NCI-H2227 treated with DMSO at 0.1 percent for 48 hours (cell line): ENCODE measurements at regions not wholly inside any gene's neighbourhood (a gene's known extent, or its start where the extent isn't known, plus 50 kb on each side); places are given as distances from the start of the nearest gene placed in this dataset.
"Not testable (repeated sequence)": the region's sequence is repeated elsewhere in the genome, so short reads cannot be mapped to it uniquely, and the experiment has no call there.

Experiments used
- DNase-seq: peaks from one replicate; lab custom pipeline; 2025; lab: John Stamatoyannopoulos, UW

DNA sequence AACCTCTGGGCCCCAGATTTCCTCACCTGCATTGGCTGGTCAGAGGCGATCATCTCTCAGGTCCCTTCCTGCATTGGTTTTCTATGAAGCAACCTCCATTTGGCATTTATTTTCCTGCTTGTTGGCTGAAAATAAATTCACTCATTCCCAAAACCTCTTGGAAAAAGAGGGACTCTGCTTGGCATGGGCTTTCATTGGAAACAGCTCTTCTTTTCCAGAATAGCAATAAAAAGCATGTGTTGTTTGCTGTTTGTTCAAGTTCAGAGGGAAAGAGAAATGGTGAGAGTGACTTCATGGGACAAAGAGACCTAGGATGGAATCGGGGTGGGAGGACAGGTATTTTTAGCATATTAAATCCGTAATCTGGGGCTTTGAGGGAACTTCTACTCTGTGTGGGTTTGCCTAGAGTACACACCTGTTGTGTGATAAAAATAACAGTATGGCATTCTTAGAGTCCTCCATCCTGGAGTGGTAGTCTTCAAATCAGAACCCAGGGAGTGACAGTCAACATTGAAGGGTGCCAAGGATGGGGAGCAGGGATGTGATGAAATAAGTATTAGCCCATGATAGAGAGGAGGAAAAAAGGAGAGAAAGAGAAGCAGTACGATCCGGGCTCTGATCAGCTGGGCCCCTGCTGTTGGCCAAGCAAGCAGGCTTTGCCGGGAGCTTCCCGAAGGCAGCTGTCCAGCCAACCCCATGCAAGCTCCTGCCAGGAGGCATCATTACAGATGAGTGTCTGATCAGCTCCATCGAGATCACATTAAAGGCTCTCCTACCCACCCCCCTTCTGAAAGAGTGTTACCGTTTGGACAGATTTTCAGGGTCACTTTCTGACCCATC, 131.9 kb upstream of the NFIA start:
- DNase-seq = no peak

DNA sequence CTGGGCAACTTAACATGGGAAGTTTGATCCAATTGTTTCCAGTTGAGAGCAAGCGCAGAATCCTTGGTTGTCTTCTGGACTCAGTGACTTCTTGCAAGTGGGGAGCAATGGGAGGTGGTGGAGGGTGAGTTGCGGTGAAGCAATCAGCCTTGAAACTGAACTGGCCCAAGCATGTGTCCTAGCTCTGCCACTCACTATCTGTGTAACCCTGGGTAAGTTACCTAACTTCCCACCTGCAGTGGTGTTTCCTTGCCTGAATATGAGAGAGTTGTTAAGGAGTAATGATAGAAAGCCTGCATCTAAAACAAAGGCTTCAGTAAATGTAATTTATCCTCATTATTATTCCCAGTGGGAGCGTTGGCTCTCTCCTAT, 132.5 kb upstream of the NFIA start:
- DNase-seq = no peak

DNA sequence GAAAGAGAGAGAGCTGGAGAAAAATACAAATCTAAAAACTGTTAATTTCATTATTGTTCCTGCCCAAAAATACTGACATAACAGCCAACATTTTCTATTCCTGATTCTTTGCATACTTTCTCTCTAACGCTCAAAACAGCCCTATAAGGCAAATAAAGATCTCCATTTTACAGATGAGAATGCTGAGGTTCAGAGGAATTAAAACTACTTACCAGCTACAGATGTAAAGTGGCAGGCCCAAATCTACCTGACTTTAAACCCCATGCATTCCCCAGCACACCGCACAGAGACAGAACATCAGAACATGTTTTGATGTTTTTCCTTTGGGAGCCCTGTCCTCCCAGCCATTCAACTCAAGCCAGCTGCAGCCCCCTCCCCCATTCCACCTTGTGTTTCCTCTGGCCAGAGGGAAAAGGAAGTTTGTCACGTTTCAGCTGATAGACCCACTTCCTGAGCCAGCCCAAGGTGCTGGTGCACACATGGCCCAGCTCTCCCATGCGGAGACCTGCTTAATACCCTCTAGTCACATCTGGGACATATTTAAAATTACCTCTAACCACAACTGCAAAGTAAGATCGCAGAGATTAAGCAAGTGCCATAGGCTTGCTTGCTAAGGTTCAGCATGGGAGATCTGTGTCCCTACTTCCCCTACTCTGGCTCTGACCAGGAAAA, 133.1 kb upstream of the NFIA start:
- DNase-seq = no peak

DNA sequence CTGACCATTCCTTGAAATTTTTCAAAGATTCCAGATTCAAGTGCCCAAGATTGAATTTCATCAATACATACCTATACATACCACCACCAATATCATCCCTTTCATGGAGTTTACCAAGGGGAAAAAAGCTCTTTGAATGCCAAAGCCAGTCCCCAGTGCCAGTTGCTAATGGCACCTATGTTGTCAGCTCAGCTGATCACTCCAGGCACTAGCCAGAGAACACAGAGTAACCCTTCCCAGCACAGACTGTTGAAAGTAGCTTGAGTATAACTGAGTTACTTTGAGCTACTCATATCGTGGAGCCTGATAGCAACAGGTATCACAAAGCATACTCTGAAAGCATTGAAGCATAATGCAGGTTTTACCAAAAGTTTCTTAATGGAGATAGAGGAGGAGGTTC, 133.9 kb upstream of the NFIA start:
- no peak for DNase-seq

DNA sequence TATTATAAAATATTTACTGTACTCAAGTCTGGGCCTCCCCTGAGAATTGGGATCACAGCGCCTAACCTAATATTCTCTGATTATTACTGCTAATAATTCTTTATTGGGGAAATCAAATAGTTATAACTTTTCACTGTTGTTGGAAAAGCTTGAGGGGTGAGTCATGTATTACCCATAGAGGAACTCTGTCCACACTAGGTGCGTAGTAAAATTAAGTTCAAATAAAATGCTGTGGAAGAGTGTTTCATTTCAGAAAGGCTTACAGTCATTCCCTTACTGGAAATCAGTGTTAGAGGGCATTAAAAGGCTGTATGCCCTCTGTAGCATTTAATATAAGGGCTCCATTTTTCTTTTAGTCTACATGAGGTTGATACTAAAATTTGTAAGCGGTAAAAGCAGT, 135.0 kb upstream of the NFIA start:
- no peak for DNase-seq

GRCh38 chr1:60942896-60943638, 139.3 kb upstream of the NFIA start:
- DNase-seq = no peak

DNA sequence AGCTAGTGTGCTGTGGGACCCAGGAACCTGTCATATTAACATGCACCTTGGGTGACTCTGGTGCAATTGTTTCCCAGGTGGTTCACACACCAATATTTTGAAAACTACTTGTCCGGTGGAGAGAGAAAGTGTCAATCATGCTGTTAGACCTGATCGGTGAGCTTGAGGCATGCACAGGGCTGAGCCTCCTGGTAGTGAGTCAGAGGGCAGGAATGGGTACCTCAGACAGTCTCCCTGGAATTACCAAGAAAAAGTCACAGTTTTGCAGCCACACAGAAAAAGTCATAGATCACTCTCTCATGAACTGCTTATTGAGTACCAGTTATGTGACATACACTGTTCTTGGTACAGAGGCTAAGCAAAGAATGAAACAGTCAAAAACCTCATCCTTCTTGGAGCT, 140.1 kb upstream of the NFIA start:
- DNase-seq = no peak

GRCh38 chr1:60940685-60941084, 141.7 kb upstream of the NFIA start:
- DNase-seq = not testable (repeated sequence)

GRCh38 chr1:60937720-60938119, 144.6 kb upstream of the NFIA start:
- DNase-seq = no peak

DNA sequence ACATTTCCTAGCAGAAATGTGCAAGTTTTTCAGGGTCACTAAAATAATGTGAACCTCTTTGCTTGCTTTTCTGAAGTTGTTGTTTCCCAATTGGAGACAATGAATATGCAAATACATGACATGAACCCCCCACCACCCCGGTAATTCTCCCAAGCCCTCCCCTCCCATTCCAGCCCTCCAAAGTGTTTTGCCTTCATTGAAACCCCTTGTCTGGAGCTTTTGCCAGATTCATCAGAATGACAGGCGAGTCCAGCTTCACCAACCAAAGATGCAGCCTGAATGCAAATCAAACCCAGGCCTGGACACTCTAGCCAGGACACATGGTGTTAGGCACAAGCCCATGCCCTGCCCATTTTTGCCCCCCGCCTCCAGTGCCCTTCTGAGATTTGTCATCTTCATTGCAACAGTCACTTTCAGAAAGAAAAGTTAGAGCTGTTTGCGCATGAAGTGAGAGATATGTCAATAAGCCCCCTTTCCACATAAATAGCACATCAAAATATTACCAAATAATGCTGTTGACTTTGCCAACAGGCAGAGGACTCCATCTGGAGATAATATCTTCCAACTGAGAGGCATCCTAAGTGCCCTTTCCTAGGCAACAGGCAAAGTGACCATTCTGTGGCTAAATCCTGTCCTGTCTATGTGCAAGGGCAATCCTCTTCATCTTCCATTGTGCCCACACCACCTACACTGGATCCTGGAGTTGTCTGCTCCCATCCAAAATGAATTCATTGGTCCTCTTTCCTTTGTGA, 145.6 kb upstream of the NFIA start:
- no peak for DNase-seq

GRCh38 chr1:60936163-60936562, 146.2 kb upstream of the NFIA start:
- peak; percentile 59 for DNase-seq

- DNase-seq = no peak
Observed at GRCh38 chr1:60935599-60936110, 146.7 kb upstream of the NFIA start.

- DNase-seq = no peak
Observed at GRCh38 chr1:60930130-60930529, 152.2 kb upstream of the NFIA start.

- no peak for DNase-seq
Observed at GRCh38 chr1:60924964-60925798, 157.2 kb upstream of the NFIA start.

DNA sequence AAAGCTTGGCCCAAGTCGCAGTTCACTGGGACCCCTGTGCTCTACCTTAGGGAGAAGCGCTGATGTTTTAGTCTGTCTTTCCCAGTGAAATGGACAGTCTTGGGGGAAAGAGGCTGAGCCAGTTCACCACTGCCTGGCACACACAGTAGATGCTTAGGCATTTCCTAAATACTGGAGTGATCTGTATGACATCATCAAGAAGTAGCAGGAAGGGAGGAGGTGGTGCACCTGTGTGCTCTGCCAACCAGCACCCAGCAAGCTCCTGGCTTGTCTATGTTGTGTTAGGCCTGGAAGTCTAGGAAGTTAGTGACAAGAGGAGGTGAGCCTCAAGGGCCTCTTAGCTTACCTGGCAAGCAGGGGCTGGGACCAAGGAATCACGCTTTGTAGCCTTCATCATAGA, 158.2 kb upstream of the NFIA start:
- no peak for DNase-seq

- DNase-seq = no peak
Observed at GRCh38 chr1:60923389-60924087, 158.8 kb upstream of the NFIA start.

DNA sequence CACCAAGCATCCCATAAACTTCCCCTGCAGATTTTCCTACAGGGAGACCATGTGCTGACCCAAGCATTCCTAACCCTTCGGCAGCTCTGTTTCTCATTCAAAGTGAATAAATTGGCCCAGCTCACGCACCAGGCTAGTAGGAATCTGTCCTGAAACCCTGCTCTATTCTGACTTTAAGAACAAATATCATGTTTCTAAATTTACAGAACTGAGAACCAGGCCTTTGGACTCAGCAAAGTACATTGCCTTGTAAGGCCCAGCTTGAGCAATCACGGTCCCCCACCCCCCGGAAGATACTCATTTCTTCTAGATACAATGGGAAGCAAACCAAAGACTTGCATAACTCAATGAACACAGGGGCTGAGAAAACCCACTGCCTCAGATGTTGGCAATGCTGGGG, 160.1 kb upstream of the NFIA start:
- DNase-seq = no peak

DNA sequence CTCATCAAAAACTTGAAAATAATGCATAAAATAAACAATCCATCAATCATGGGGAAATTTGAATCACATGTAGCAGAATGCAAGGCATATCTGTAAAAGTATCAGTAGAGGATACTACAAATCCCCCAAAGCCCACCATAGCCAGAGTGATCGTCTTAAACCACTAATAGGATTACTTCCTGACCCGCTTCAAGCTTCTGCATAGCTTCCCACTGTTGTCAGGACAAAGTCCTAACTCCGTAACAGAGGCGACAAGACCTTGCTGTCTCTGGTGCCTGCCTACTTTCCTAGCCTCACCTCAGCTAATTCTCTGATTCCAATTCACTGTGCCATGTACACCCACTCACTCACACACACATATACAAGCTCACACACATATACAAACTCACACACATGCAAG, 161.2 kb upstream of the NFIA start:
- DNase-seq = no peak

DNA sequence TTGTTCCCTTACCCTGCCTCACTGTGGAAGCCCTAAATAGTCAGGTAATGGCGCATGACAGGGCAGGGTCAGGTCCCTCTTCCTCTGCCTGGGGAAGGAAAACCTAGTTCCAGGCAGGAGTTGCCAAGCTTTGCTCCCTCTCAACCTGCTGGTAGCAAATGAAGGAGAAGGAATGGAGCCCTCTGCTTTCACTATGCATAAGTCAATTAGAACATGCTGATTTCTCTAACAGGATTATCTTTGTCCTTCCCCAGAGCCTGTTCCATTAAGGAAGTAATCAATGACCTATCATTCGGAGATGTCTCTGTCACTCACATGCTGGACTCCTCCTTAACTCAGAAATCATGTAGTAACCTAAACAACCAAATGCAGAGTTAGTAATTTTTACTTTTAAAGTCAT, 161.8 kb upstream of the NFIA start:
- DNase-seq = no peak

- DNase-seq = no peak
Observed at GRCh38 chr1:60918867-60919266, 163.5 kb upstream of the NFIA start.

- peak; percentile 33 for DNase-seq
Observed at GRCh38 chr1:60916906-60917305, 165.5 kb upstream of the NFIA start.
